Sigmoid colon (tissue), 6 donors: ENCODE measurements at regions not wholly inside any gene's neighbourhood (a gene's known extent, or its start where the extent isn't known, plus 50 kb on each side); places are given as distances from the start of the nearest gene placed in this dataset.
"Not testable (repeated sequence)": the region's sequence is repeated elsewhere in the genome, so short reads cannot be mapped to it uniquely, and the experiment has no call there.

ENCODE experiments used
- DNase-seq: peaks from one replicate; pipeline ENCODE4 v3.0.0-alpha.2; 2019
- H3K27ac ChIP-seq, 4 donors: fragments of 200-600 bp; sonication (generic); one replicate each; pipeline ENCODE4 v1.5.1; 2016 to 2019; ENCODE audit warnings: mild to moderate bottlenecking in 1 of 4
- H3K27me3 ChIP-seq, 3 donors: fragments of 200-600 bp; sonication (generic); one replicate each; pipeline ENCODE4 v1.5.1; 2019; ENCODE audit warnings: mild to moderate bottlenecking in 1 of 3
- H3K36me3 ChIP-seq, 4 donors: fragments of 200-600 bp; sonication (generic); one replicate each; pipeline ENCODE4 v1.5.1; 2016 to 2019
- H3K4me1 ChIP-seq, 4 donors: fragments of 200-600 bp; sonication (generic); one replicate each; pipeline ENCODE4 v1.5.1; 2017 to 2019
- H3K4me3 ChIP-seq, 4 donors: fragments of 200-600 bp; sonication (generic); one replicate each; pipeline ENCODE4 v1.5.1; 2017 to 2019; ENCODE audit warnings: mild to moderate bottlenecking in 2 of 4, moderate library complexity in 1 of 4
- H3K9me3 ChIP-seq, 4 donors: fragments of 200-600 bp in 3 of 4; sonication (generic) in 3 of 4; one replicate each; pipeline versions ENCODE4 v1.5.1 to v1.6.1; 2013 to 2019
- CTCF ChIP-seq, 4 experiments: fragments of 450-650 bp in 3 of 4; fragments of 200-600 bp in 1 of 4; IDR thresholded peaks; one replicate each; pipeline ENCODE4 v1.5.1; 2016 to 2019; ENCODE audit warnings: antibody characterized with exemption in 4 of 4, mild to moderate bottlenecking in 3 of 4, moderate library complexity in 2 of 4
- EP300 ChIP-seq, 4 donors: sonication (generic); formaldehyde crosslinking; IDR thresholded peaks; one replicate each; pipeline ENCODE4 v1.6.1; 2017; ENCODE audit warnings: antibody characterized with exemption in 4 of 4
- POLR2A ChIP-seq, 2 donors: fragments of 450-650 bp; IDR thresholded peaks; one replicate each; pipeline ENCODE4 v1.6.1; 2016; ENCODE audit warnings: antibody characterized with exemption in 2 of 2, mild to moderate bottlenecking in 2 of 2, moderate library complexity in 2 of 2
- POLR2AphosphoS5 ChIP-seq, 4 donors: sonication (generic); formaldehyde crosslinking; IDR thresholded peaks; one replicate each; pipeline ENCODE4 v1.6.1; 2017; ENCODE audit warnings: antibody characterized with exemption in 4 of 4
- WGBS, 2 donors: extraction: QIAGEN DNeasy Blood & Tissue Kit; methylation state at CpG; one replicate each; pipeline ENCODE4 v1.1.7; 2013; 5-methylcytosine and 5-hydroxymethylcytosine counted together
- intact Hi-C: fragments of 100-400 bp; cut with DNase I; formaldehyde crosslinking; loops from one replicate; pipeline ENCODE4 v1.15.1; 2023
- donor health status: healthy with polysubstance abuse.
- donor health status: healthy.

- intact Hi-C loops, result no loop called here
- TF ChIP-seq EP300 (IDR thresholded peaks at IDR 0.05), result no peak
- no peak for TF ChIP-seq POLR2A (IDR thresholded peaks at IDR 0.05)
- TF ChIP-seq POLR2AphosphoS5 (IDR thresholded peaks at IDR 0.05), result no peak
- no peak for TF ChIP-seq CTCF (IDR thresholded peaks at IDR 0.05)
- H3K27me3 ChIP-seq, result no peaks in the 10 kb centered on the region
- H3K4me3 ChIP-seq, result no peak overlapping the region
- H3K27ac ChIP-seq, result no peak overlapping the region
- DNase-seq, result no peak
- no peaks in the 10 kb centered on the region for H3K9me3 ChIP-seq
- no peaks in the 10 kb centered on the region for H3K36me3 ChIP-seq
- H3K4me1 ChIP-seq, result no peaks in the 10 kb centered on the region
- WGBS, 2 donors, result 46 to 55% methylated on average over 4 of the region's 4 CpGs
Measured at GRCh38 chr3:137854533-137855261, 90.6 kb downstream of the SOX14 start.

- TF ChIP-seq CTCF (IDR thresholded peaks at IDR 0.05) (no peak), POLR2AphosphoS5 (IDR thresholded peaks at IDR 0.05) (no peak)
- H3K36me3 ChIP-seq, result no peaks in the 10 kb centered on the region
- intact Hi-C loops, result no loop called here
Measured at GRCh38 chr3:137866001-137866400, 101.9 kb downstream of the SOX14 start.

GRCh38 chr3:137866933-137867332 is 102.8 kb downstream of the SOX14 start:
- no peaks in the 10 kb centered on the region for H3K36me3 ChIP-seq
- no peak overlapping the region for H3K27ac ChIP-seq
- no peaks in the 10 kb centered on the region for H3K27me3 ChIP-seq
- H3K4me3 ChIP-seq, result no peak overlapping the region
- H3K4me1 ChIP-seq, result no peaks in the 10 kb centered on the region
- no peak for DNase-seq
- WGBS, 2 donors, result 90 to 94% methylated on average over 4 of the region's 4 CpGs
- intact Hi-C loops, result no loop called here
- H3K9me3 ChIP-seq, result no peaks in the 10 kb centered on the region
- TF ChIP-seq POLR2AphosphoS5 (IDR thresholded peaks at IDR 0.05) (no peak), CTCF (IDR thresholded peaks at IDR 0.05) (no peak), EP300 (IDR thresholded peaks at IDR 0.05) (no peak), POLR2A (IDR thresholded peaks at IDR 0.05) (no peak)

More at GRCh38 chr3:137866001-137866400, 101.9 kb downstream of the SOX14 start:
- no peaks in the 10 kb centered on the region for H3K4me1 ChIP-seq
- H3K9me3 ChIP-seq, result no peaks in the 10 kb centered on the region
- DNase-seq, result no peak
- WGBS, 2 donors, result 47 to 61% methylated on average over 2 of the region's 2 CpGs
- H3K27me3 ChIP-seq, result no peaks in the 10 kb centered on the region
- H3K27ac ChIP-seq, result no peak overlapping the region
- H3K4me3 ChIP-seq, result no peak overlapping the region

GRCh38 chr3:137867611-137868010 is 103.5 kb downstream of the SOX14 start:
- Histone ChIP-seq H3K36me3 (no peaks in the 10 kb centered on the region), H3K4me1 (no peaks in the 10 kb centered on the region), H3K9me3 (no peaks in the 10 kb centered on the region), H3K27me3 (no peaks in the 10 kb centered on the region), H3K4me3 (no peak overlapping the region), H3K27ac (no peak overlapping the region)
- intact Hi-C loops, result no loop called here
- no peak for DNase-seq
- WGBS, 2 donors, result 85 to 92% methylated on average over 2 of the region's 2 CpGs
- no peak for TF ChIP-seq CTCF (IDR thresholded peaks at IDR 0.05)
- no peak for TF ChIP-seq POLR2A (IDR thresholded peaks at IDR 0.05)
- no peak for TF ChIP-seq POLR2AphosphoS5 (IDR thresholded peaks at IDR 0.05)
- TF ChIP-seq EP300 (IDR thresholded peaks at IDR 0.05), result no peak

- DNase-seq, result no peak
- Histone ChIP-seq H3K9me3 (no peaks in the 10 kb centered on the region), H3K4me1 (no peaks in the 10 kb centered on the region), H3K27ac (no peak overlapping the region), H3K27me3 (no peaks in the 10 kb centered on the region), H3K36me3 (no peaks in the 10 kb centered on the region), H3K4me3 (no peak overlapping the region)
- no peak for TF ChIP-seq POLR2A (IDR thresholded peaks at IDR 0.05)
- TF ChIP-seq CTCF (IDR thresholded peaks at IDR 0.05), result no peak
- TF ChIP-seq EP300 (IDR thresholded peaks at IDR 0.05), result no peak
- no peak for TF ChIP-seq POLR2AphosphoS5 (IDR thresholded peaks at IDR 0.05)
- intact Hi-C loops, result no loop called here
- 82 to 83% methylated on average over 5 of the region's 5 CpGs for WGBS, 2 donors
Measured at GRCh38 chr3:137869022-137869421, 104.9 kb downstream of the SOX14 start.

- H3K4me1 ChIP-seq, intact Hi-C loops, H3K9me3 ChIP-seq, H3K27ac ChIP-seq, H3K4me3 ChIP-seq, DNase-seq, H3K27me3 ChIP-seq, H3K36me3 ChIP-seq: not testable (repeated sequence)
- 92 to 93% methylated on average over 25 of the region's 25 CpGs for WGBS, 2 donors
Measured at GRCh38 chr3:137872589-137872988, 108.5 kb downstream of the SOX14 start.

GRCh38 chr3:137896842-137897241 is 113.1 kb upstream of the CLDN18 start:
- H3K4me1 ChIP-seq, H3K9me3 ChIP-seq, DNase-seq, H3K4me3 ChIP-seq, intact Hi-C loops, H3K36me3 ChIP-seq, H3K27me3 ChIP-seq, H3K27ac ChIP-seq: not testable (repeated sequence)
- 76 to 77% methylated on average over 6 of the region's 6 CpGs for WGBS, 2 donors
